Osteocyte (in vitro differentiated cells): ENCODE measurements at regions not wholly inside any gene's neighbourhood (a gene's known extent, or its start where the extent isn't known, plus 50 kb on each side); places are given as distances from the start of the nearest gene placed in this dataset.

Source experiments
- DNase-seq: peaks from one replicate; pipeline ENCODE4 v3.0.0; 2021; ENCODE audit warnings: mixed read lengths; ENCODE audit not compliant: unreplicated experiment; ENCODE audit errors: extremely low spot score
- H3K27ac Mint-ChIP-seq: one replicate; pipeline ENCODE4 v1.8.0; 2021; ENCODE audit warnings: mild to moderate bottlenecking, mixed read lengths; ENCODE audit not compliant: unreplicated experiment
- H3K27me3 Mint-ChIP-seq: one replicate; pipeline ENCODE4 v1.8.0; 2021; ENCODE audit warnings: mixed read lengths; ENCODE audit not compliant: unreplicated experiment
- H3K36me3 Mint-ChIP-seq: one replicate; pipeline ENCODE4 v1.8.0; 2021; ENCODE audit warnings: mixed read lengths; ENCODE audit not compliant: unreplicated experiment
- H3K4me1 Mint-ChIP-seq: one replicate; pipeline ENCODE4 v1.8.0; 2021; ENCODE audit warnings: mixed read lengths; ENCODE audit not compliant: unreplicated experiment
- H3K4me3 Mint-ChIP-seq: one replicate; pipeline ENCODE4 v1.8.0; 2021; ENCODE audit warnings: mild to moderate bottlenecking, moderate library complexity, mixed read lengths; ENCODE audit not compliant: unreplicated experiment
- H3K9me3 Mint-ChIP-seq: one replicate; pipeline ENCODE4 v1.8.0; 2021; ENCODE audit warnings: mixed read lengths; ENCODE audit not compliant: unreplicated experiment
- TF ChIP-seq, protein P1 (sequence below): fragments of 200-600 bp; sonication (generic); IDR thresholded peaks from 2 replicates; pipeline ENCODE4 v1.5.0; 2021; ENCODE audit warnings: antibody characterized with exemption, mild to moderate bottlenecking, moderate library complexity

DNA sequence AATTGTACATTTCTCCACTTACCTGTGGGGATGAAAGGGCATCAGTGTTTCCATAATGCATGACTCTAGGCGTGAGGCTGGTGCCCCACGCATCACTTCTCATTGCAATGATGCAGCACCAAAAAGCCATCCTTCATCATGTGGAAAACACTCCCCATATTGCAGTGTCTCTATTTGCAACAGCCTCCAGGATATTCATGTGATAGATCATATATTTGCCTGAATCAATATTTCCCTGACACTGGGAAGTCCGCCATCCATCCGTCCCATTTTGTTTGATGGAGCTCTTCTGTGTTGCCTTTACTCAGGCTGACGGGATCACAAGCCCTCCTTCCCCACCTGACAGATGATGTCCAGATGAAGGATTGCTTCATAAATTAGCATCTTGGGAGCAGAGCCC is 74.5 kb upstream of the CAMK1G start:
- H3K4me3 Mint-ChIP-seq, result no peak overlapping the region
- TF ChIP-seq, protein P1, sequence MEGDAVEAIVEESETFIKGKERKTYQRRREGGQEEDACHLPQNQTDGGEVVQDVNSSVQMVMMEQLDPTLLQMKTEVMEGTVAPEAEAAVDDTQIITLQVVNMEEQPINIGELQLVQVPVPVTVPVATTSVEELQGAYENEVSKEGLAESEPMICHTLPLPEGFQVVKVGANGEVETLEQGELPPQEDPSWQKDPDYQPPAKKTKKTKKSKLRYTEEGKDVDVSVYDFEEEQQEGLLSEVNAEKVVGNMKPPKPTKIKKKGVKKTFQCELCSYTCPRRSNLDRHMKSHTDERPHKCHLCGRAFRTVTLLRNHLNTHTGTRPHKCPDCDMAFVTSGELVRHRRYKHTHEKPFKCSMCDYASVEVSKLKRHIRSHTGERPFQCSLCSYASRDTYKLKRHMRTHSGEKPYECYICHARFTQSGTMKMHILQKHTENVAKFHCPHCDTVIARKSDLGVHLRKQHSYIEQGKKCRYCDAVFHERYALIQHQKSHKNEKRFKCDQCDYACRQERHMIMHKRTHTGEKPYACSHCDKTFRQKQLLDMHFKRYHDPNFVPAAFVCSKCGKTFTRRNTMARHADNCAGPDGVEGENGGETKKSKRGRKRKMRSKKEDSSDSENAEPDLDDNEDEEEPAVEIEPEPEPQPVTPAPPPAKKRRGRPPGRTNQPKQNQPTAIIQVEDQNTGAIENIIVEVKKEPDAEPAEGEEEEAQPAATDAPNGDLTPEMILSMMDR, result no peak
- H3K9me3 Mint-ChIP-seq, result no peaks in the 10 kb centered on the region
- H3K4me1 Mint-ChIP-seq, result no peaks in the 10 kb centered on the region
- H3K27me3 Mint-ChIP-seq, result no peaks in the 10 kb centered on the region
- no peaks in the 10 kb centered on the region for H3K36me3 Mint-ChIP-seq
- DNase-seq, result no peak
- no peak overlapping the region for H3K27ac Mint-ChIP-seq

DNA sequence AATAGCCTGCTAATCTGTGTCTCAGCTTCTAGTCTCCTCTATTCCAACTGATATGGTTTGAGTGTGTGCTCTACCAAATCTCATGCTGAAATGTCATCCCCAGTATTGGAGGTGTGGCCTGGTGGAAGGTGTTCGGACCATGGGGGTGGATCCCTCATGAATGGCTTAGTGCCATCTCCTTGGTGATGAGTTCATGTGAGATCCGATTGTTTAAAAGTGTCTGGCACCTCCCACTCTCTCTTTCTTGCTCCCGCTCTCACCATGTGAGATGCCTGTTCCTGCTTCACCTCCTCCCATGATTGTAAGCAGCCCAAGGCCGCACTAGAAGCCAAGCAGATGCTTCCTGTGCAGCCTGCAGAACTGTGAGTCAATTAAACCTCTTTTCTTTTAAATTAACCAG is 73.5 kb upstream of the CAMK1G start:
- Mint-ChIP-seq H3K4me3 (no peak overlapping the region), H3K36me3 (no peaks in the 10 kb centered on the region), H3K27ac (no peak overlapping the region), H3K27me3 (peaks cover 2% of the 10 kb centered on the region), H3K9me3 (no peaks in the 10 kb centered on the region), H3K4me1 (no peaks in the 10 kb centered on the region)
- TF ChIP-seq, protein P1, result no peak
- no peak for DNase-seq

DNA sequence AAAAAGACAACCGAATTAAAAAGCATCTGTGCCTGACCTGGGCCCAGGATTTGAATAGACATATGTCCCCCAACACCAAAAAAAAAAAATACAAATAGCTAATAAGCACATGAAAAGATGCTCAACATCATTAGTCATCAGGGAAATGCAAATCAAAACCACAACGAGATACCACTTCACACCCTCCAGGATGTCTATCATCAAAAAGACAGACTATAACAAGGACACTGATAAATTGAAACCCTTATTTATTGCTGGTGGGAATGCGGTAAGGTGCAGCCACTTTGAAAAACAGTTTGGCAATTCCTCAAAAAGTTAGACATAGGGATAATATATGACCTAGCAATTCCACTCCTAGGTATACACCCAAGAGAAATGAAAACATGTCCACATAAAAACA is 72.3 kb upstream of the CAMK1G start:
- no peaks in the 10 kb centered on the region for H3K9me3 Mint-ChIP-seq
- H3K36me3 Mint-ChIP-seq, result no peaks in the 10 kb centered on the region
- no peaks in the 10 kb centered on the region for H3K4me1 Mint-ChIP-seq
- no peak overlapping the region for H3K4me3 Mint-ChIP-seq
- H3K27me3 Mint-ChIP-seq, result peaks cover 3% of the 10 kb centered on the region
- DNase-seq, result no peak
- TF ChIP-seq, protein P1, result no peak
- no peak overlapping the region for H3K27ac Mint-ChIP-seq

DNA sequence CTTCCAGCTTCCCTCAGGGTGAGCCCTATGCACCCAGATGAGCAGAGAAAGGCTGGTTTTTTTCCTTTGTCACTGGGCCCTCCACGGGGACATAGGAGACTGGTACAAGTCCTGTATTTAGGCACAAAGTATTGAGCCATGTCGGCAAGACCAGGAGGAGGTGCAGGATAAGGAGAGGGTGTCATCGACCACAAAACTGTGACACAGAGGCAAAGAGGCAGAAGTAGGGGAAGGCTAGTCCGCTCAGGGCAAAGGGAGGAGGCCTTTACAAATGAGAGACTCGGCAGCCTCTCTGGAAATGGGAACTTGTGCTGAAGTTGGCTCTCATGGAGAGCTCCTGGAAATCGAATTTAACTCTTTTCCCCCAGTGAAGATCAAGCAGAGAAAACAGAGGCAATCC is 70.7 kb upstream of the CAMK1G start:
- TF ChIP-seq, protein P1, result no peak
- Mint-ChIP-seq H3K9me3 (no peaks in the 10 kb centered on the region), H3K36me3 (no peaks in the 10 kb centered on the region), H3K27me3 (peaks cover 4% of the 10 kb centered on the region), H3K4me3 (no peak overlapping the region), H3K27ac (no peak overlapping the region), H3K4me1 (no peaks in the 10 kb centered on the region)
- no peak for DNase-seq

DNA sequence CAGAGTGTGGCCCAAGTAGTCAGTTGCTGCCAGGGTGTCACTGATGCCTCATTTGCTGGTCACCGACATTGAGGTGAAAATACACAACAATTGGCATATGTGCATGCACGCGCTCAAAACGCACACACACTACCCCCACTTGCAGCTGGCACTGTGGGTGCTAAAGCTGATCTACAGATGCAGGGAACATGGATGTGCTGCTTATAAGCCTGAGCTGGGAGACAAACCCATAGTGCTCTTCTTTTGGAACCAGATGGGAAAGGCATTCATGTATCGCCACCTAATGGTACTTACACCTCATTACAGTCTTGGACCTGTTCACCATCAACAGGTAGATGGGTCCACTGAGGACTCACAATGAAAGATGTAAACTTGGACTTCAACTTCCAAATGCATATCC is 70.3 kb upstream of the CAMK1G start:
- Mint-ChIP-seq H3K4me3 (no peak overlapping the region), H3K27ac (no peak overlapping the region), H3K36me3 (no peaks in the 10 kb centered on the region), H3K27me3 (peaks cover 4% of the 10 kb centered on the region), H3K4me1 (no peaks in the 10 kb centered on the region), H3K9me3 (no peaks in the 10 kb centered on the region)
- TF ChIP-seq, protein P1, result peak; percentile 46
- no peak for DNase-seq
